OCI-LY7 (cell line): ENCODE measurements at regions not wholly inside any gene's neighbourhood (a gene's known extent, or its start where the extent isn't known, plus 50 kb on each side); places are given as distances from the start of the nearest gene placed in this dataset.

ENCODE experiments used
- EZH2phosphoT487 ChIP-seq: fragments of 200-600 bp; sonication (generic); IDR thresholded peaks from 2 replicates; pipeline ENCODE4 v1.6.1; 2018; ENCODE audit warnings: low read depth, borderline replicate concordance, mild to moderate bottlenecking, mixed run types, antibody characterized with exemption, low read length, moderate library complexity, mixed read lengths
- TF ChIP-seq, protein P1 (sequence below): fragments of 200-600 bp; sonication (generic); conservative IDR thresholded peaks from 2 replicates; pipeline ENCODE4 v1.5.1; 2014; ENCODE audit warnings: mild to moderate bottlenecking, antibody characterized with exemption, low read length, moderate library complexity, mixed read lengths

DNA sequence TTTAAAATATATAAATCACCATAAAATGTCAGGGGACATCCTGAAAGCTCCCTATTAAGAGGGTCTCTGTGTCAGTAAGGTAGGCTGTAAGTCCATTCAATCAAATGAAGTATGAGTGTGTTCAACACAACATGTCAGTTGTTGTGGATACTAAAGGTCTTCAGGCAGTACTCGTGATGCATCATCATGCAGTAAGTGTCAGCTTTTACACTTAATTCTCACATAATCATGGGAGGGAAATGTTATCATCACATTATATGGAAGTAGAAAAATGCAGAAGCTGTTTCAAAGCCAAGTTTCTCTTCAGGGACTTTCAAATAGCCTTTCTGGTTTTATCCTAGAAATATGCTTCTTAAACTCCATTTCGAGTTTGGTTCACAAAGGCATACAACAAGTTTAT, 477.1 kb upstream of the ID2 start:
- TF ChIP-seq, protein P1, sequence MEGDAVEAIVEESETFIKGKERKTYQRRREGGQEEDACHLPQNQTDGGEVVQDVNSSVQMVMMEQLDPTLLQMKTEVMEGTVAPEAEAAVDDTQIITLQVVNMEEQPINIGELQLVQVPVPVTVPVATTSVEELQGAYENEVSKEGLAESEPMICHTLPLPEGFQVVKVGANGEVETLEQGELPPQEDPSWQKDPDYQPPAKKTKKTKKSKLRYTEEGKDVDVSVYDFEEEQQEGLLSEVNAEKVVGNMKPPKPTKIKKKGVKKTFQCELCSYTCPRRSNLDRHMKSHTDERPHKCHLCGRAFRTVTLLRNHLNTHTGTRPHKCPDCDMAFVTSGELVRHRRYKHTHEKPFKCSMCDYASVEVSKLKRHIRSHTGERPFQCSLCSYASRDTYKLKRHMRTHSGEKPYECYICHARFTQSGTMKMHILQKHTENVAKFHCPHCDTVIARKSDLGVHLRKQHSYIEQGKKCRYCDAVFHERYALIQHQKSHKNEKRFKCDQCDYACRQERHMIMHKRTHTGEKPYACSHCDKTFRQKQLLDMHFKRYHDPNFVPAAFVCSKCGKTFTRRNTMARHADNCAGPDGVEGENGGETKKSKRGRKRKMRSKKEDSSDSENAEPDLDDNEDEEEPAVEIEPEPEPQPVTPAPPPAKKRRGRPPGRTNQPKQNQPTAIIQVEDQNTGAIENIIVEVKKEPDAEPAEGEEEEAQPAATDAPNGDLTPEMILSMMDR, result no peak
- no peak for TF ChIP-seq EZH2phosphoT487
